Adrenal gland (tissue), 9 donors: ENCODE measurements at regions not wholly inside any gene's neighbourhood (a gene's known extent, or its start where the extent isn't known, plus 50 kb on each side); places are given as distances from the start of the nearest gene placed in this dataset.

Experiments
- DNase-seq, 7 donors: peaks; one replicate each; pipeline ENCODE4 v3.0.0-alpha.2; 2019 to 2020
- H3K27ac ChIP-seq, 5 donors: fragments of 200-600 bp; sonication (generic) in 4 of 5; 1 replicate in 3 of 5; 2 replicates in 2 of 5; pipeline versions ENCODE4 v1.5.1 to v1.8.0; 2016 to 2020; ENCODE audit warnings: mild to moderate bottlenecking in 1 of 5
- H3K27me3 ChIP-seq: fragments of 200-600 bp; 2 replicates; pipeline ENCODE4 v1.8.0; 2021
- H3K36me3 ChIP-seq, 2 donors: fragments of 200-600 bp; replicated peaks in 1 of 2; 1 replicate in 1 of 2; 2 replicates in 1 of 2; pipeline versions ENCODE4 v1.5.1 to v1.8.0; 2018 to 2022
- H3K4me1 ChIP-seq, 2 donors: fragments of 200-600 bp; replicated peaks in 1 of 2; 1 replicate in 1 of 2; 2 replicates in 1 of 2; pipeline versions ENCODE4 v1.5.1 to v1.8.0; 2018 to 2021
- H3K4me3 ChIP-seq, 4 donors: fragments of 200-600 bp; sonication (generic) in 3 of 4; one replicate each; pipeline ENCODE4 v1.5.1; 2016 to 2018
- H3K9me3 ChIP-seq, 3 donors: fragments of 200-600 bp; sonication (generic) in 1 of 3; replicated peaks in 1 of 3; 1 replicate in 2 of 3; 2 replicates in 1 of 3; pipeline versions ENCODE4 v1.5.1 to v1.8.0; 2016 to 2021
- POLR2A ChIP-seq, 2 donors: fragments of 450-650 bp; IDR thresholded peaks; one replicate each; pipeline ENCODE4 v1.6.1; 2017; ENCODE audit warnings: antibody characterized with exemption in 2 of 2, mild to moderate bottlenecking in 2 of 2, moderate library complexity in 1 of 2
- WGBS, 4 donors: extraction: QIAGEN DNeasy Blood & Tissue Kit in 2 of 4; methylation state at CpG; one replicate each; pipeline versions ENCODE4 v1.1.5 to v1.1.7; 2013 to 2017; 5-methylcytosine and 5-hydroxymethylcytosine counted together
- intact Hi-C, 2 donors: fragments of 100-400 bp; cut with DNase I; formaldehyde crosslinking; loops; one replicate each; pipeline versions ENCODE4 v1.14.1 to v1.15.0; 2022 to 2023
- TF ChIP-seq, protein P1 (sequence below), 6 experiments: fragments of 450-650 bp in 4 of 6; fragments of 200-600 bp in 2 of 6; sonication (generic) in 1 of 6; IDR thresholded peaks; 1 replicate in 5 of 6; 2 replicates in 1 of 6; pipeline versions ENCODE4 v1.5.1 to v1.8.0; 2016 to 2021; ENCODE audit warnings: antibody characterized with exemption in 6 of 6, mild to moderate bottlenecking in 2 of 6, moderate library complexity in 1 of 6
- donor health status: healthy with polysubstance abuse.
- donor health status: Bipolar disorder and iron deficiency.
- donor health status: DM: yes; HTN: yes; CAD: no.
- donor health status: DM: no; HTN: no; CAD: no.
- donor health status: DM: no; HTN: no; CAD: no.

DNA sequence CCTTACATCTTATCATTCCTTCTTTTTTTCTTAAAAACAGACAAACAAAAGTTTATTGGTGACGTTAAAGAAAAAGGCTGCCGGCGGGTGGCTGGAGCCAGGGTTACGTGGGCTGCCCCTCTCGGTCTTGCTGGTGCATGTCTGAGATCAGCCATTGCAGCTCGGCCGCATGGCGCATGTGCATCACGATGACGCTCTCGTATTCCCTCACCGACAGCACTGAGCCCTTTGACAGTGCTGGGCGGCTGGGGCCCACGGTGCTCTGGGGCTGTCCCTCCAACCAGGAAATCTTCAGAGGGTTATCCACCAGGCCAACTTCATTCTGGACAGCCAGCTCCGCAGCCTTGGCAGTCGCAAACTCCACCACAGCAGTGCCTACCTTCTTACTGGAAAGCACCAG, 1081.8 kb upstream of the TMEFF2 start:
- TF ChIP-seq, protein P1, sequence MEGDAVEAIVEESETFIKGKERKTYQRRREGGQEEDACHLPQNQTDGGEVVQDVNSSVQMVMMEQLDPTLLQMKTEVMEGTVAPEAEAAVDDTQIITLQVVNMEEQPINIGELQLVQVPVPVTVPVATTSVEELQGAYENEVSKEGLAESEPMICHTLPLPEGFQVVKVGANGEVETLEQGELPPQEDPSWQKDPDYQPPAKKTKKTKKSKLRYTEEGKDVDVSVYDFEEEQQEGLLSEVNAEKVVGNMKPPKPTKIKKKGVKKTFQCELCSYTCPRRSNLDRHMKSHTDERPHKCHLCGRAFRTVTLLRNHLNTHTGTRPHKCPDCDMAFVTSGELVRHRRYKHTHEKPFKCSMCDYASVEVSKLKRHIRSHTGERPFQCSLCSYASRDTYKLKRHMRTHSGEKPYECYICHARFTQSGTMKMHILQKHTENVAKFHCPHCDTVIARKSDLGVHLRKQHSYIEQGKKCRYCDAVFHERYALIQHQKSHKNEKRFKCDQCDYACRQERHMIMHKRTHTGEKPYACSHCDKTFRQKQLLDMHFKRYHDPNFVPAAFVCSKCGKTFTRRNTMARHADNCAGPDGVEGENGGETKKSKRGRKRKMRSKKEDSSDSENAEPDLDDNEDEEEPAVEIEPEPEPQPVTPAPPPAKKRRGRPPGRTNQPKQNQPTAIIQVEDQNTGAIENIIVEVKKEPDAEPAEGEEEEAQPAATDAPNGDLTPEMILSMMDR (IDR thresholded peaks at IDR 0.05), result no peak
- no peak for TF ChIP-seq POLR2A (IDR thresholded peaks at IDR 0.05)
- Histone ChIP-seq H3K36me3 (no peaks in the 10 kb centered on the region), H3K27ac (no peak overlapping the region), H3K27me3 (no peaks in the 10 kb centered on the region), H3K4me1 (no peaks in the 10 kb centered on the region), H3K9me3 (no peaks in the 10 kb centered on the region), H3K4me3 (no peak overlapping the region)
- DNase-seq, result no peak
- intact Hi-C loops, result no loop called here
- 91 to 96% (median 93%) methylated on average over 13 to 16 of the region's 16 CpGs for WGBS, 4 donors

DNA sequence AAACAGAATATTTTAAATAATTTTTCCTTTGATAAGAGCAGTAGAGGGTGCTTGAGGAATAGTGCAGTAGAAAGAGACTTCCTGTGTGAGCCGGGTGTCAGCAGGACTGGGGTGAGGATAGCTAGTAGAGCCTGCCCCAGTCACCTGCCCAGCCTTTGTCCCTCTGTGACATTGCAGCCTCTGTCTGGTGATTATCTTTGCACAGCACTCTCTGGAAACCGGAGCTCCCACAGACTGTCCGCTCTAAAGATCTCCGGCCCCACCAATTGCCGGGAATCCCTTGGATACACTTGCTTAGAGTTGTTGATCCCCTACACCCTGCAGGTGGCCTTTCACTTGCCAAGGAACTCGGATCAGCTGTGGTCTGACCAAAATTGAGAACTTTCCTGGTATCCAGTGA, 1081.3 kb upstream of the TMEFF2 start:
- intact Hi-C loops, result no loop called here
- WGBS, 4 donors, result 88 to 94% (median 91%) methylated on average over 6 of the region's 6 CpGs

DNA sequence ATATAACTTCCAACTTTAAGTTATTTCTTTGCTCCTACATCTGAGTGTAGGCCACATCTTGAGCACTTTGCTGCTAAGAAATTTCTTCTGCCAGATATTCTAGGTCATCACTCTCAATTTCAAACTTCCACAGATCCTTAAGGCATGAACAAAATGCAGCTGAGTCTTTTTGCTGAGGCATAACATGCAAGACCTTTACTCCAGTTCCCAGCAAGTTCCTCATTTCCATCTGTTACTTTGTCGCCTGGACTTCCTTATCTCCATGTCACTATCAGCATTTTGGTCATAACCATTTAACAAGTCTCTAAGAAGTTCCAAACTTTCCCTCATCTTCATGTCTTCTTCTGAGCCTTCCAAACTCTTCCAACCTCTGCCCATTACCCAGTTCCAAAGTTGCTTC, 1077.3 kb upstream of the TMEFF2 start:
- intact Hi-C loops, result no loop called here
- Histone ChIP-seq H3K9me3 (no peaks in the 10 kb centered on the region), H3K4me1 (no peaks in the 10 kb centered on the region), H3K27me3 (no peaks in the 10 kb centered on the region), H3K4me3 (no peak overlapping the region), H3K27ac (no peak overlapping the region), H3K36me3 (no peaks in the 10 kb centered on the region)
- 52 to 67% (median 60%) methylated on average over 1 of the region's 1 CpG for WGBS, 4 donors
- TF ChIP-seq POLR2A (IDR thresholded peaks at IDR 0.05), result no peak
- TF ChIP-seq, protein P1 (IDR thresholded peaks at IDR 0.05), result no peak
- no peak for DNase-seq

More for the DNA sequence above, 1081.3 kb upstream of the TMEFF2 start:
- H3K27me3 ChIP-seq, result no peaks in the 10 kb centered on the region
- H3K9me3 ChIP-seq, result no peaks in the 10 kb centered on the region
- TF ChIP-seq POLR2A (IDR thresholded peaks at IDR 0.05), result no peak
- TF ChIP-seq, protein P1 (IDR thresholded peaks at IDR 0.05), result no peak
- H3K27ac ChIP-seq, result no peak overlapping the region
- H3K4me1 ChIP-seq, result no peaks in the 10 kb centered on the region
- DNase-seq, result no peak
- no peaks in the 10 kb centered on the region for H3K36me3 ChIP-seq
- no peak overlapping the region for H3K4me3 ChIP-seq

DNA sequence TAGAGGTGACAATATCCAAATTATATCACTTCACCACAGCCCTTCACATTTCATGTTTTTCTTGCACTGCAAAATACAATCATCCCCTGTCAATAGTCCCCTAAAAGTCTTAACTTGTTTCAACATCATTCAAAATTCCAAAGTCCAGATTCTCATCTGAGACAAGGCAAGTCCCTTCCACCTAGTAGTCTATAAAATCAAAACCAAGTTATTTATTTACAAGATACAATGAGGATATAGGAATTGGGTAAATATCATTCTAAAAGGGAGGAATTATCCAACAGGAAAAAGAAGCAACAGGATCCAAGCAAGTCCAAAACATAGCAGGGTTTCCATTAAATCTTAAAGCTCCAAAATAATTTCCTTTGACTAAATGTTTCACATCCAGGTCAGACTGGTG, 1076.1 kb upstream of the TMEFF2 start:
- DNase-seq, result no peak
- Histone ChIP-seq H3K27me3 (no peaks in the 10 kb centered on the region), H3K27ac (no peak overlapping the region), H3K9me3 (no peaks in the 10 kb centered on the region), H3K36me3 (no peaks in the 10 kb centered on the region), H3K4me3 (no peak overlapping the region), H3K4me1 (no peaks in the 10 kb centered on the region)
- TF ChIP-seq POLR2A (IDR thresholded peaks at IDR 0.05), result no peak
- TF ChIP-seq, protein P1 (IDR thresholded peaks at IDR 0.05), result no peak
- intact Hi-C loops, result no loop called here
